Activated T-helper 1 cell treated with anti-CD3 and anti-CD28 coated beads, Interleukin-12 subunit alpha, Interleukin-12 subunit beta, Interleukin-2, Interleukin-4 antibody, amounts not matched to agents 30 ng/mL and 10 ng/mL and 1 ng/mL, durations not matched to agents 14 hours and 24 hours and 36 hours (primary cell): ENCODE measurements at regions not wholly inside any gene's neighbourhood (a gene's known extent, or its start where the extent isn't known, plus 50 kb on each side); places are given as distances from the start of the nearest gene placed in this dataset.

Experiments used
- DNase-seq: peaks from one replicate; pipeline ENCODE4 v3.0.0; 2021; ENCODE audit warnings: low spot score
- H3K27ac Mint-ChIP-seq: one replicate; pipeline ENCODE4 v1.8.0; 2021; ENCODE audit warnings: mild to moderate bottlenecking, mixed read lengths
- H3K27me3 Mint-ChIP-seq: one replicate; pipeline ENCODE4 v1.8.0; 2022; ENCODE audit warnings: mild to moderate bottlenecking, moderate library complexity, mixed read lengths; ENCODE audit not compliant: insufficient read depth
- H3K36me3 Mint-ChIP-seq: one replicate; pipeline ENCODE4 v1.8.0; 2021; ENCODE audit warnings: low read depth, mixed read lengths
- H3K4me1 Mint-ChIP-seq: one replicate; pipeline ENCODE4 v1.8.0; 2021; ENCODE audit warnings: low read depth, mixed read lengths
- H3K4me3 Mint-ChIP-seq: one replicate; pipeline ENCODE4 v1.8.0; 2021; ENCODE audit warnings: mild to moderate bottlenecking, moderate library complexity, mixed read lengths
- H3K9me3 Mint-ChIP-seq: one replicate; pipeline ENCODE4 v1.8.0; 2021; ENCODE audit warnings: mixed read lengths
- intact Hi-C: fragments of 100-400 bp; cut with micrococcal nuclease; formaldehyde crosslinking; loops from one replicate; pipeline ENCODE4 v1.15.1; 2024

GRCh38 chr6:102520966-102521365, 1127.5 kb downstream of the GRIK2 start:
- intact Hi-C loops: no loop called here
- DNase-seq: no peak
- Mint-ChIP-seq H3K4me1 (no peaks in the 10 kb centered on the region), H3K36me3 (no peaks in the 10 kb centered on the region), H3K4me3 (no peak overlapping the region), H3K27ac (no peak overlapping the region), H3K27me3 (no peaks in the 10 kb centered on the region), H3K9me3 (no peaks in the 10 kb centered on the region)

GRCh38 chr6:102517506-102517905, 1124.0 kb downstream of the GRIK2 start:
- no peaks in the 10 kb centered on the region for H3K27me3 Mint-ChIP-seq
- DNase-seq: no peak
- intact Hi-C loops: no loop called here
- no peaks in the 10 kb centered on the region for H3K4me1 Mint-ChIP-seq
- no peak overlapping the region for H3K4me3 Mint-ChIP-seq
- no peaks in the 10 kb centered on the region for H3K9me3 Mint-ChIP-seq
- H3K27ac Mint-ChIP-seq: no peak overlapping the region
- no peaks in the 10 kb centered on the region for H3K36me3 Mint-ChIP-seq

GRCh38 chr6:102501615-102502014, 1108.1 kb downstream of the GRIK2 start:
- no peak overlapping the region for H3K27ac Mint-ChIP-seq
- no peaks in the 10 kb centered on the region for H3K4me1 Mint-ChIP-seq
- no peaks in the 10 kb centered on the region for H3K27me3 Mint-ChIP-seq
- H3K9me3 Mint-ChIP-seq: no peaks in the 10 kb centered on the region
- intact Hi-C loops: no loop called here
- no peak for DNase-seq
- H3K4me3 Mint-ChIP-seq: no peak overlapping the region
- H3K36me3 Mint-ChIP-seq: no peaks in the 10 kb centered on the region

GRCh38 chr6:102494808-102495207, 1101.3 kb downstream of the GRIK2 start:
- H3K36me3 Mint-ChIP-seq: no peaks in the 10 kb centered on the region
- intact Hi-C loops: no loop called here
- DNase-seq: no peak
- peaks cover 4% of the 10 kb centered on the region for H3K9me3 Mint-ChIP-seq
- no peaks in the 10 kb centered on the region for H3K4me1 Mint-ChIP-seq
- H3K4me3 Mint-ChIP-seq: no peak overlapping the region
- no peaks in the 10 kb centered on the region for H3K27me3 Mint-ChIP-seq
- H3K27ac Mint-ChIP-seq: no peak overlapping the region

GRCh38 chr6:102493485-102493884, 1100.0 kb downstream of the GRIK2 start:
- Mint-ChIP-seq H3K27ac (no peak overlapping the region), H3K27me3 (no peaks in the 10 kb centered on the region), H3K36me3 (no peaks in the 10 kb centered on the region), H3K4me3 (no peak overlapping the region), H3K4me1 (no peaks in the 10 kb centered on the region), H3K9me3 (peaks cover 4% of the 10 kb centered on the region)
- intact Hi-C loops: no loop called here
- DNase-seq: no peak

GRCh38 chr6:102488729-102489128, 1095.2 kb downstream of the GRIK2 start:
- H3K9me3 Mint-ChIP-seq: no peaks in the 10 kb centered on the region
- no peak overlapping the region for H3K27ac Mint-ChIP-seq
- no peak for DNase-seq
- H3K4me1 Mint-ChIP-seq: no peaks in the 10 kb centered on the region
- H3K27me3 Mint-ChIP-seq: no peaks in the 10 kb centered on the region
- H3K4me3 Mint-ChIP-seq: no peak overlapping the region
- intact Hi-C loops: no loop called here
- no peaks in the 10 kb centered on the region for H3K36me3 Mint-ChIP-seq

DNA sequence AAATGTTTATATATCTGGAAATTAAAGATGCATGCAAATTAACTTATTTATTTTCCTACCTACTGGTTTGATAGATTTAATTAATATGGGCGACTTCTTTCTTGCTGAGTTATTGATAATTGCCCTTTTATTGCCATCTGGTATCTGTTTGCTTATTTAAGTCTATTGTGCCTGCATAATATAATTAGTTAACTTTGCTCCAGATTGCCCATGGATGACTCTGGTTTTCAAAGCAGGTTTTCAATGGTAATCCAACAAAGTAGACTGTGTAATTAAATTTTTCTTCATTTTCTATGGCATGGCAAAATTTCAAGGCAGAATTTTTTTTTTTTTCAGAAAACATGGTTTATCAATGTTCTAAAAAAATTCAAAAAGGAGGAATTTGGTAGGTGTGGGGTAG, 1092.0 kb downstream of the GRIK2 start:
- no peaks in the 10 kb centered on the region for H3K9me3 Mint-ChIP-seq
- H3K27me3 Mint-ChIP-seq: no peaks in the 10 kb centered on the region
- intact Hi-C loops: no loop called here
- no peak for DNase-seq
- H3K36me3 Mint-ChIP-seq: no peaks in the 10 kb centered on the region
- H3K4me1 Mint-ChIP-seq: no peaks in the 10 kb centered on the region
- H3K27ac Mint-ChIP-seq: no peak overlapping the region
- H3K4me3 Mint-ChIP-seq: no peak overlapping the region

DNA sequence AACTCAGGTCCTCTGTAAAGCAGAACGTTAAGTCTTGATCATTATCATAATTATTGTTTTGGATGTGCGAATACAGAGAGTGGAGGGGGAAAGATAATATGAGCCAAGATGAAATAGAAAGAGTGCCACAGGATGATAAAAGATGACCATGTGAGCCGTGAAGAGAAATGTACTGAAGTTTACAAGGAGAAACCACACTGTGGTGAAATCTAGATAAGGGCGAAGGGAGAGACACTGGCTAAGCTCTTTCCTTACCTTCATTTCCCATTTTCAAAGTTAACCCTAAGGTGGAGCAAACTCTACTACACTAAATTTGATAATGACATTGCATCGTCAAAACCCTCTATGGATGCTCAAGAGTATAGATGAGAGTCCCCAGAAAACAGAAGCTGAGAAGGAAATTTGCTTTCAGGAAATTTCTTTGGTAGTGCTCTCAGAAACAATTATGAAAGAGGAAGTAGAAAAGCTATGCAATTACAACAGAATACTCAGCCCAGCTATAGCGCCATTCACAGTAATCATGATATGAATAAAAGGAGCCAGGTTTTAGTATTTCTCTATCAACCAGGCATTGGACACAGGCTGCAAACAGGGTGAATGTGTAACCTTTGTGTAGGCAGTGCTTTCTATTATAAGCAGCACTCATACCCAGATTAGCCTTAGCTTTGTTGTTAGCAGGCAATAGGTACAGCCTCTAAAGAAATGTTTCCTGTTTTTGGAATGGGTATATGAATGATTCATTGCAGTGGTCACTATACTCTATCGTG, 1080.7 kb downstream of the GRIK2 start:
- no peaks in the 10 kb centered on the region for H3K27me3 Mint-ChIP-seq
- intact Hi-C loops: no loop called here
- no peaks in the 10 kb centered on the region for H3K4me1 Mint-ChIP-seq
- H3K9me3 Mint-ChIP-seq: no peaks in the 10 kb centered on the region
- no peaks in the 10 kb centered on the region for H3K36me3 Mint-ChIP-seq
- no peak overlapping the region for H3K4me3 Mint-ChIP-seq
- H3K27ac Mint-ChIP-seq: no peak overlapping the region
- DNase-seq: no peak

GRCh38 chr6:102458990-102459389, 1065.5 kb downstream of the GRIK2 start:
- Mint-ChIP-seq H3K4me3 (no peak overlapping the region), H3K36me3 (no peaks in the 10 kb centered on the region), H3K4me1 (no peaks in the 10 kb centered on the region), H3K27ac (no peak overlapping the region), H3K9me3 (peaks cover 4% of the 10 kb centered on the region), H3K27me3 (no peaks in the 10 kb centered on the region)
- intact Hi-C loops: no loop called here
- DNase-seq: no peak

GRCh38 chr6:102438171-102438570, 1044.7 kb downstream of the GRIK2 start:
- intact Hi-C loops: no loop called here
- Mint-ChIP-seq H3K9me3 (no peaks in the 10 kb centered on the region), H3K4me3 (no peak overlapping the region), H3K27ac (no peak overlapping the region), H3K27me3 (no peaks in the 10 kb centered on the region), H3K36me3 (no peaks in the 10 kb centered on the region), H3K4me1 (no peaks in the 10 kb centered on the region)
- DNase-seq: no peak

GRCh38 chr6:102417368-102417998, 1024.0 kb downstream of the GRIK2 start:
- H3K4me1 Mint-ChIP-seq: no peaks in the 10 kb centered on the region
- H3K4me3 Mint-ChIP-seq: no peak overlapping the region
- intact Hi-C loops: no loop called here
- no peaks in the 10 kb centered on the region for H3K27me3 Mint-ChIP-seq
- no peaks in the 10 kb centered on the region for H3K36me3 Mint-ChIP-seq
- no peak for DNase-seq
- H3K27ac Mint-ChIP-seq: no peak overlapping the region
- H3K9me3 Mint-ChIP-seq: peaks cover 6% of the 10 kb centered on the region

- Mint-ChIP-seq H3K9me3 (no peaks in the 10 kb centered on the region), H3K27ac (no peak overlapping the region), H3K36me3 (no peaks in the 10 kb centered on the region), H3K27me3 (no peaks in the 10 kb centered on the region), H3K4me1 (no peaks in the 10 kb centered on the region), H3K4me3 (no peak overlapping the region)
- DNase-seq: no peak
- intact Hi-C loops: no loop called here
Observed at GRCh38 chr6:102415891-102416290, 1022.4 kb downstream of the GRIK2 start.

GRCh38 chr6:102411796-102412195, 1018.3 kb downstream of the GRIK2 start:
- DNase-seq: no peak
- no peaks in the 10 kb centered on the region for H3K27me3 Mint-ChIP-seq
- H3K9me3 Mint-ChIP-seq: peaks cover under 1% of the 10 kb centered on the region
- intact Hi-C loops: no loop called here
- H3K36me3 Mint-ChIP-seq: no peaks in the 10 kb centered on the region
- H3K4me3 Mint-ChIP-seq: no peak overlapping the region
- H3K27ac Mint-ChIP-seq: no peak overlapping the region
- H3K4me1 Mint-ChIP-seq: no peaks in the 10 kb centered on the region
